SK-N-SH (cell line): ENCODE measurements at regions not wholly inside any gene's neighbourhood (a gene's known extent, or its start where the extent isn't known, plus 50 kb on each side); places are given as distances from the start of the nearest gene placed in this dataset.

Experiments used
- CTCF ChIA-PET: fragments of 300-600, 350-600 bp; formaldehyde crosslinking; extraction: SDS; loops from one replicate; lab custom pipeline; 2021; lab: Yijun Ruan, JAX
- POLR2A ChIA-PET: fragments of 350-600 bp; sonication (Branson Sonifier 250); formaldehyde crosslinking; extraction: SDS; loops from one replicate; lab custom pipeline; 2020; ENCODE audit warnings: antibody characterized with exemption, inconsistent platforms; lab: Yijun Ruan, JAX
- DNase-seq: peaks from one replicate; pipeline ENCODE4 v3.0.0; 2012
- H2AFZ ChIP-seq: fragments of 200-600 bp; sonication (generic); 2 replicates; pipeline ENCODE4 v1.8.1; 2016; ENCODE audit warnings: antibody characterized with exemption, mild to moderate bottlenecking, low read depth
- H3F3A ChIP-seq: fragments of 200-600 bp; sonication (generic); replicated peaks from 2 replicates; pipeline ENCODE3; 2016; ENCODE audit warnings: antibody characterized with exemption, mild to moderate bottlenecking; ENCODE audit not compliant: insufficient read depth
- H3K27ac ChIP-seq, 2 experiments: fragments of 200-500 bp in 1 of 2; fragments of 200-600 bp in 1 of 2; sonication (Bioruptor generic) in 1 of 2; sonication (generic), shearing (Covaris generic) in 1 of 2; 2 replicates each; pipeline versions ENCODE4 v1.5.1 to v1.6.1; 2014 to 2016; ENCODE audit warnings: low read depth in 2 of 2, inconsistent platforms in 1 of 2, low read length in 1 of 2, mild to moderate bottlenecking in 1 of 2, mixed read lengths in 1 of 2
- H3K27me3 ChIP-seq: fragments of 200-600 bp; sonication (generic), shearing (Covaris generic); 2 replicates; pipeline ENCODE4 v1.6.1; 2016; ENCODE audit warnings: mixed run types; ENCODE audit not compliant: insufficient read depth
- H3K36me3 ChIP-seq, 2 experiments: fragments of 200-500 bp in 1 of 2; fragments of 200-600 bp in 1 of 2; sonication (Bioruptor generic) in 1 of 2; sonication (generic) in 1 of 2; replicated peaks in 1 of 2; 2 replicates each; pipeline versions ENCODE3 to v1.5.1; 2014 to 2016; ENCODE audit warnings: low read length in 1 of 2, mild to moderate bottlenecking in 1 of 2; ENCODE audit not compliant: insufficient read depth in 2 of 2, control insufficient read depth in 1 of 2
- H3K4me1 ChIP-seq, 2 experiments: fragments of 200-500 bp in 1 of 2; fragments of 200-600 bp in 1 of 2; sonication (Bioruptor generic) in 1 of 2; sonication (generic), shearing (Covaris generic) in 1 of 2; 2 replicates each; pipeline versions ENCODE4 v1.5.1 to v1.6.1; 2014 to 2016; ENCODE audit warnings: low read depth in 1 of 2, low read length in 1 of 2, mixed run types in 1 of 2; ENCODE audit not compliant: insufficient read depth in 2 of 2, control insufficient read depth in 1 of 2
- H3K4me2 ChIP-seq: fragments of 200-600 bp; sonication (generic), shearing (Covaris generic); 2 replicates; pipeline ENCODE4 v1.6.1; 2017; ENCODE audit warnings: mixed run types
- H3K4me3 ChIP-seq, 2 experiments: fragments of 200-500 bp in 1 of 2; fragments of 200-600 bp in 1 of 2; sonication (Bioruptor generic) in 1 of 2; sonication (generic), shearing (Covaris generic) in 1 of 2; 2 replicates each; pipeline versions ENCODE4 v1.5.1 to v1.8.1; 2014 to 2016; ENCODE audit warnings: low read depth in 2 of 2, inconsistent platforms in 1 of 2, low read length in 1 of 2, mild to moderate bottlenecking in 1 of 2, mixed read lengths in 1 of 2, moderate library complexity in 1 of 2
- H3K79me2 ChIP-seq: fragments of 200-600 bp; sonication (generic); 2 replicates; pipeline ENCODE4 v1.8.1; 2017; ENCODE audit warnings: mild to moderate bottlenecking; ENCODE audit not compliant: insufficient read depth
- H3K9ac ChIP-seq: fragments of 200-600 bp; sonication (generic); 2 replicates; pipeline ENCODE4 v1.6.1; 2017; ENCODE audit warnings: mixed run types
- H3K9me2 ChIP-seq: fragments of 200-600 bp; sonication (generic); 2 replicates; pipeline ENCODE4 v1.6.1; 2017; ENCODE audit warnings: mixed run types
- H3K9me3 ChIP-seq: fragments of 200-600 bp; sonication (generic); 2 replicates; pipeline ENCODE4 v1.6.1; 2017; ENCODE audit warnings: mixed run types, mild to moderate bottlenecking, moderate library complexity
- H4K20me1 ChIP-seq: fragments of 200-600 bp; sonication (generic); 2 replicates; pipeline ENCODE4 v1.6.1; 2017; ENCODE audit warnings: mild to moderate bottlenecking, mixed run types; ENCODE audit not compliant: insufficient read depth
- EP300 ChIP-seq, 2 experiments: IDR thresholded peaks; 2 replicates each; pipeline versions ENCODE4 v1.4.0 to v1.6.1; 2012; ENCODE audit warnings: borderline replicate concordance in 1 of 2, low read depth in 1 of 2, low read length in 1 of 2
- EZH2phosphoT487 ChIP-seq: fragments of 200-600 bp; sonication (generic); IDR thresholded peaks from 2 replicates; pipeline ENCODE4 v1.6.1; 2017; ENCODE audit warnings: low read depth, mixed run types, mild to moderate bottlenecking, antibody characterized with exemption, moderate library complexity, borderline replicate concordance
- FOXJ3 ChIP-seq: sonication (generic); formaldehyde crosslinking; IDR thresholded peaks from 2 replicates; pipeline ENCODE4 v1.5.1; 2020; ENCODE audit warnings: mild to moderate bottlenecking, missing genetic modification reagents
- FOXM1 ChIP-seq: IDR thresholded peaks from 2 replicates; pipeline ENCODE4 v1.4.0; 2012; ENCODE audit warnings: low read depth, mild to moderate bottlenecking
- IRF3 ChIP-seq: fragments of 150-350 bp; IDR thresholded peaks from 2 replicates; pipeline ENCODE4 v1.6.1; 2016; ENCODE audit warnings: mild to moderate bottlenecking, low read depth, low read length
- MEF2A ChIP-seq: IDR thresholded peaks from 2 replicates; pipeline ENCODE4 v1.4.0; 2012; ENCODE audit warnings: low read depth, borderline replicate concordance
- PBX3 ChIP-seq: IDR thresholded peaks from 2 replicates; pipeline ENCODE4; 2012
- POLR2AphosphoS5 ChIP-seq: IDR thresholded peaks from 2 replicates; pipeline ENCODE4 v1.6.1; 2012; ENCODE audit warnings: low read depth, low read length
- RCOR1 ChIP-seq: fragments of 150-350 bp; IDR thresholded peaks from 2 replicates; pipeline ENCODE4 v1.6.1; 2017; ENCODE audit warnings: antibody characterized with exemption, low read length
- RFX5 ChIP-seq: IDR thresholded peaks from 2 replicates; pipeline ENCODE4 v1.6.1; 2012; ENCODE audit warnings: mild to moderate bottlenecking, improper control_type of control experiment, low read length
- SIN3A ChIP-seq: IDR thresholded peaks from 2 replicates; pipeline ENCODE4 v1.6.1; 2012; ENCODE audit warnings: low read depth, mild to moderate bottlenecking, low read length, moderate library complexity, borderline replicate concordance
- TAF1 ChIP-seq: IDR thresholded peaks from 2 replicates; pipeline ENCODE4 v1.6.1; 2012; ENCODE audit warnings: low read depth, mild to moderate bottlenecking, low read length, moderate library complexity, borderline replicate concordance
- TCF12 ChIP-seq: IDR thresholded peaks from 2 replicates; pipeline ENCODE4 v1.4.0; 2012
- TEAD4 ChIP-seq: IDR thresholded peaks from 2 replicates; pipeline ENCODE4 v1.4.0; 2012; ENCODE audit warnings: mild to moderate bottlenecking, borderline replicate concordance; ENCODE audit not compliant: insufficient read depth
- YY1 ChIP-seq: IDR thresholded peaks from 2 replicates; pipeline ENCODE4 v1.4.0; 2012; ENCODE audit warnings: low read depth, mild to moderate bottlenecking
- TF ChIP-seq, protein P1 (sequence below): IDR thresholded peaks from 2 replicates; pipeline ENCODE4 v1.4.0; 2012; ENCODE audit warnings: low read depth, borderline replicate concordance
- TF ChIP-seq, protein P2 (sequence below): IDR thresholded peaks from 2 replicates; pipeline ENCODE4 v1.4.0; 2012; ENCODE audit warnings: low read depth, borderline replicate concordance
- TF ChIP-seq, protein P3 (sequence below): IDR thresholded peaks from 2 replicates; pipeline ENCODE4 v1.6.1; 2012; ENCODE audit warnings: mild to moderate bottlenecking, low read depth, low read length, moderate library complexity

DNA sequence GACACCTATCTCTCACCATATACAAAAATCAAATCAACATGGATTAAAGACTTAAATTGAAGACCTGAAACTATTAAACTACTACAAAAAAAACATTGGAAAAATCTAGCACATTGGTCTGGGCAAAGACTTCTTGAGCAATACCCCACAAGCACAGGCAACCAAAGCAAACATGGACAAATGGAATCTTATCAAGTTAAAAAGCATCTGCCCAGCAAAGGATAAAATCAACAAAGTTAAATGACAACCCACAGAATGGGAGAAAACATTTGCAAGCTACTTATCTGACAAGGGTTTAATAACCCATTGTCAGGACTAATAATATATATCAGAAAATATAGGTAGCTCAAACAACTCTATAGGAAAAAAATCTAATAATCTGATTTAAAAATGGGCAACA, 415.6 kb downstream of the KLHL13 start:
- Histone ChIP-seq H3K4me1 (no peaks in the 10 kb centered on the region), H3K9ac (no peak overlapping the region), H3K79me2 (no peaks in the 10 kb centered on the region)
- no peak for TF ChIP-seq PBX3
- no peak for TF ChIP-seq RCOR1
- no peak for TF ChIP-seq SIN3A
- TF ChIP-seq TEAD4, result no peak
- no peak for TF ChIP-seq FOXJ3 (CRISPR knock-in tag)
- no peak for TF ChIP-seq TAF1
- no peak for TF ChIP-seq POLR2AphosphoS5
- TF ChIP-seq, protein P1, sequence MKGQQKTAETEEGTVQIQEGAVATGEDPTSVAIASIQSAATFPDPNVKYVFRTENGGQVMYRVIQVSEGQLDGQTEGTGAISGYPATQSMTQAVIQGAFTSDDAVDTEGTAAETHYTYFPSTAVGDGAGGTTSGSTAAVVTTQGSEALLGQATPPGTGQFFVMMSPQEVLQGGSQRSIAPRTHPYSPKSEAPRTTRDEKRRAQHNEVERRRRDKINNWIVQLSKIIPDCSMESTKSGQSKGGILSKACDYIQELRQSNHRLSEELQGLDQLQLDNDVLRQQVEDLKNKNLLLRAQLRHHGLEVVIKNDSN, result no peak
- TF ChIP-seq YY1, result no peak
- no peak for TF ChIP-seq RFX5
- TF ChIP-seq FOXM1, result no peak
- no peak for TF ChIP-seq EZH2phosphoT487
- no peak for TF ChIP-seq EP300 (IDR thresholded peaks at IDR 0.05; ENCODE audit: borderline replicate concordance in 1 of 2, low read depth in 1 of 2, low read length in 1 of 2)
- TF ChIP-seq, protein P2, sequence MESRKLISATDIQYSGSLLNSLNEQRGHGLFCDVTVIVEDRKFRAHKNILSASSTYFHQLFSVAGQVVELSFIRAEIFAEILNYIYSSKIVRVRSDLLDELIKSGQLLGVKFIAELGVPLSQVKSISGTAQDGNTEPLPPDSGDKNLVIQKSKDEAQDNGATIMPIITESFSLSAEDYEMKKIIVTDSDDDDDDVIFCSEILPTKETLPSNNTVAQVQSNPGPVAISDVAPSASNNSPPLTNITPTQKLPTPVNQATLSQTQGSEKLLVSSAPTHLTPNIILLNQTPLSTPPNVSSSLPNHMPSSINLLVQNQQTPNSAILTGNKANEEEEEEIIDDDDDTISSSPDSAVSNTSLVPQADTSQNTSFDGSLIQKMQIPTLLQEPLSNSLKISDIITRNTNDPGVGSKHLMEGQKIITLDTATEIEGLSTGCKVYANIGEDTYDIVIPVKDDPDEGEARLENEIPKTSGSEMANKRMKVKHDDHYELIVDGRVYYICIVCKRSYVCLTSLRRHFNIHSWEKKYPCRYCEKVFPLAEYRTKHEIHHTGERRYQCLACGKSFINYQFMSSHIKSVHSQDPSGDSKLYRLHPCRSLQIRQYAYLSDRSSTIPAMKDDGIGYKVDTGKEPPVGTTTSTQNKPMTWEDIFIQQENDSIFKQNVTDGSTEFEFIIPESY, result no peak
- TF ChIP-seq TCF12, result no peak
- TF ChIP-seq, protein P3, sequence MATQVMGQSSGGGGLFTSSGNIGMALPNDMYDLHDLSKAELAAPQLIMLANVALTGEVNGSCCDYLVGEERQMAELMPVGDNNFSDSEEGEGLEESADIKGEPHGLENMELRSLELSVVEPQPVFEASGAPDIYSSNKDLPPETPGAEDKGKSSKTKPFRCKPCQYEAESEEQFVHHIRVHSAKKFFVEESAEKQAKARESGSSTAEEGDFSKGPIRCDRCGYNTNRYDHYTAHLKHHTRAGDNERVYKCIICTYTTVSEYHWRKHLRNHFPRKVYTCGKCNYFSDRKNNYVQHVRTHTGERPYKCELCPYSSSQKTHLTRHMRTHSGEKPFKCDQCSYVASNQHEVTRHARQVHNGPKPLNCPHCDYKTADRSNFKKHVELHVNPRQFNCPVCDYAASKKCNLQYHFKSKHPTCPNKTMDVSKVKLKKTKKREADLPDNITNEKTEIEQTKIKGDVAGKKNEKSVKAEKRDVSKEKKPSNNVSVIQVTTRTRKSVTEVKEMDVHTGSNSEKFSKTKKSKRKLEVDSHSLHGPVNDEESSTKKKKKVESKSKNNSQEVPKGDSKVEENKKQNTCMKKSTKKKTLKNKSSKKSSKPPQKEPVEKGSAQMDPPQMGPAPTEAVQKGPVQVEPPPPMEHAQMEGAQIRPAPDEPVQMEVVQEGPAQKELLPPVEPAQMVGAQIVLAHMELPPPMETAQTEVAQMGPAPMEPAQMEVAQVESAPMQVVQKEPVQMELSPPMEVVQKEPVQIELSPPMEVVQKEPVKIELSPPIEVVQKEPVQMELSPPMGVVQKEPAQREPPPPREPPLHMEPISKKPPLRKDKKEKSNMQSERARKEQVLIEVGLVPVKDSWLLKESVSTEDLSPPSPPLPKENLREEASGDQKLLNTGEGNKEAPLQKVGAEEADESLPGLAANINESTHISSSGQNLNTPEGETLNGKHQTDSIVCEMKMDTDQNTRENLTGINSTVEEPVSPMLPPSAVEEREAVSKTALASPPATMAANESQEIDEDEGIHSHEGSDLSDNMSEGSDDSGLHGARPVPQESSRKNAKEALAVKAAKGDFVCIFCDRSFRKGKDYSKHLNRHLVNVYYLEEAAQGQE, result no peak
- no peak for TF ChIP-seq IRF3
- TF ChIP-seq MEF2A, result no peak
- TF ChIP-seq, all 33 proteins: peak for 0
- Histone ChIP-seq H3K4me3 (no peak overlapping the region), H3K27me3 (no peaks in the 10 kb centered on the region), H2AFZ (no peak overlapping the region), H4K20me1 (no peaks in the 10 kb centered on the region), H3K36me3 (no peaks in the 10 kb centered on the region), H3K9me2 (no peaks in the 10 kb centered on the region), H3K27ac (no peak overlapping the region), H3F3A (no peaks in the 10 kb centered on the region), H3K9me3 (no peaks in the 10 kb centered on the region), H3K4me2 (no peak overlapping the region)
- CTCF ChIA-PET, result no interaction called here
- no peak for DNase-seq
- POLR2A ChIA-PET, result no interaction called here
